GM12873 (cell line): ENCODE measurements at regions not wholly inside any gene's neighbourhood (a gene's known extent, or its start where the extent isn't known, plus 50 kb on each side); places are given as distances from the start of the nearest gene placed in this dataset.

Source experiments
- CTCF ChIP-seq: IDR thresholded peaks from 2 replicates; pipeline ENCODE4 v1.5.1; 2012; ENCODE audit warnings: low read depth, mild to moderate bottlenecking, moderate library complexity, low read length, control low read depth; ENCODE audit not compliant: insufficient read depth; ENCODE audit errors: missing control alignments

GRCh38 chr22:35186492-35186891 is 70.8 kb upstream of the HMGXB4 start:
- TF ChIP-seq CTCF: no peak

GRCh38 chr22:35189559-35189958 is 67.7 kb upstream of the HMGXB4 start:
- TF ChIP-seq CTCF: no peak

- no peak for TF ChIP-seq CTCF
Observed at GRCh38 chr22:35191412-35191811, 65.9 kb upstream of the HMGXB4 start.

GRCh38 chr22:35192129-35192918 is 65.0 kb upstream of the HMGXB4 start:
- TF ChIP-seq CTCF: no peak

- no peak for TF ChIP-seq CTCF
Observed at GRCh38 chr22:35195226-35195625, 62.1 kb upstream of the HMGXB4 start.

- TF ChIP-seq CTCF: no peak
Observed at GRCh38 chr22:35195821-35196220, 61.5 kb upstream of the HMGXB4 start.

- no peak for TF ChIP-seq CTCF
Observed at GRCh38 chr22:35197071-35197470, 60.2 kb upstream of the HMGXB4 start.

GRCh38 chr22:35197886-35198285 is 59.4 kb upstream of the HMGXB4 start:
- TF ChIP-seq CTCF: no peak
